Breast epithelium (tissue), 3 donors: ENCODE measurements at regions not wholly inside any gene's neighbourhood (a gene's known extent, or its start where the extent isn't known, plus 50 kb on each side); places are given as distances from the start of the nearest gene placed in this dataset.

Source experiments
- POLR2AphosphoS5 ChIP-seq, 3 donors: sonication (generic); formaldehyde crosslinking; IDR thresholded peaks; one replicate each; pipeline ENCODE4 v1.6.1; 2017; ENCODE audit warnings: antibody characterized with exemption in 3 of 3
- TF ChIP-seq, protein P1 (sequence below), 3 donors: fragments of 450-650 bp; IDR thresholded peaks; one replicate each; pipeline ENCODE4 v1.5.1; 2016 to 2017; ENCODE audit warnings: antibody characterized with exemption in 3 of 3, mild to moderate bottlenecking in 3 of 3, moderate library complexity in 3 of 3

DNA sequence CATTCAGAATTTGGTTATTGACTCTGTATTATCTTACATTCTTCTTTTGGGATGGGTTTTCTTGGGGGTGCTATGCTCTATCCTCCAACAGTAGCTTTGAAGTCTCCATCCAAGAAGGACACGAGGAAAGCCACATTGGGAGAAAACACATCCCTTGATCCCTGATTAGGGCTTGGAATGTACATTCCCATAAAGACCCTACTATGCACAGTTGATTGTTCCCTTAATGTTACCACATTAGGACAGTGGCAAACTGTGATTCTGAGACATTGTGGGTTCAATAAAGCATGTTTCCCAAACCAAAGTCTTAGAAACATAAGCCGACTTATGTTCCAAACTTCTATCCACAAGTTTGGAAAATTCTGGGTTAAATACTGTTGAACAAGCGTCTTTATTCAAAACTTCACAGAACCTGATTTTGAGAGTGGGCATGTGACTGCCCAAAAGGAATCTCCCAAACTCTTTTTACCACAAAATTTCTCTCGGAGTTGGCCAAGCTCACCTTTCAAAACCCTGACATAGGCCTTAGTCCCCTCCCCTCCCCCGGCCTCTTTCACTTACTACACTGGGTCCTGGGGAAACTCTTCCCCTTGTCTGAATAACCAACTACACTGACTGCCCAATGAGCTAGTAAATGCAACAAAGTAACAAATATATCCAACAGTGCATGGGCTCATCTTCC is 177.0 kb upstream of the KAZN start:
- TF ChIP-seq POLR2AphosphoS5 (IDR thresholded peaks at IDR 0.05), result no peak
- TF ChIP-seq, protein P1, sequence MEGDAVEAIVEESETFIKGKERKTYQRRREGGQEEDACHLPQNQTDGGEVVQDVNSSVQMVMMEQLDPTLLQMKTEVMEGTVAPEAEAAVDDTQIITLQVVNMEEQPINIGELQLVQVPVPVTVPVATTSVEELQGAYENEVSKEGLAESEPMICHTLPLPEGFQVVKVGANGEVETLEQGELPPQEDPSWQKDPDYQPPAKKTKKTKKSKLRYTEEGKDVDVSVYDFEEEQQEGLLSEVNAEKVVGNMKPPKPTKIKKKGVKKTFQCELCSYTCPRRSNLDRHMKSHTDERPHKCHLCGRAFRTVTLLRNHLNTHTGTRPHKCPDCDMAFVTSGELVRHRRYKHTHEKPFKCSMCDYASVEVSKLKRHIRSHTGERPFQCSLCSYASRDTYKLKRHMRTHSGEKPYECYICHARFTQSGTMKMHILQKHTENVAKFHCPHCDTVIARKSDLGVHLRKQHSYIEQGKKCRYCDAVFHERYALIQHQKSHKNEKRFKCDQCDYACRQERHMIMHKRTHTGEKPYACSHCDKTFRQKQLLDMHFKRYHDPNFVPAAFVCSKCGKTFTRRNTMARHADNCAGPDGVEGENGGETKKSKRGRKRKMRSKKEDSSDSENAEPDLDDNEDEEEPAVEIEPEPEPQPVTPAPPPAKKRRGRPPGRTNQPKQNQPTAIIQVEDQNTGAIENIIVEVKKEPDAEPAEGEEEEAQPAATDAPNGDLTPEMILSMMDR (IDR thresholded peaks at IDR 0.05), result no peak
